ENCODE measurements at regions not wholly inside any gene's neighbourhood (a gene's known extent, or its start where the extent isn't known, plus 50 kb on each side); places are given as distances from the start of the nearest gene placed in this dataset.

DNA sequence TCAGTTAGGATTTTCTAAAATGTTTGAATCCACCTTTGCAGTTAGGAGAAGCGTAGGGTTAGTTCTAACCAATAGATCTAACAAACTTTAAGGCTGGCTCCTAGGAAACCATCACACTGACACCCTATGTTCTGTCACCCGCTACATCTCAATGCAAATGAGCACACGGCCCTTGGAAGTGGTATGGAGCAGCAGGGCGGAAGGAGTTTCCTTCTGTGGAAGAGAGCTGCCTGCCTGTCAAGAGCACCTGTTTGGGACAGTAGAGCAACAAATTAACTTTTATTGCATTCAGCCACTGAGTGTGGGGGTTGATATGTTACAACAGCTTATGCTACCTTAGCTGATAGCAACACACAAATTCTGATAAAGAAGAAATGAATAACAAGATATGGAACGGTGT is 306.9 kb upstream of the RAB6C start:
- DNase-seq, result no peak
- TF ChIP-seq FOXJ3 (CRISPR knock-in tag; IDR thresholded peaks at IDR 0.05) (no peak), EP300 (IDR thresholded peaks at IDR 0.05; ENCODE audit: borderline replicate concordance in 1 of 2, low read depth in 1 of 2, low read length in 1 of 2) (no peak), NRF1 (IDR thresholded peaks at IDR 0.05; ENCODE audit: low read depth, low read length) (no peak), CHD2 (IDR thresholded peaks at IDR 0.05; ENCODE audit: low read length, partially characterized antibody) (no peak), FOXM1 (IDR thresholded peaks at IDR 0.05; ENCODE audit: low read depth) (no peak), SMC3 (IDR thresholded peaks at IDR 0.05; ENCODE audit: low read depth, low read length) (no peak), SIN3A (IDR thresholded peaks at IDR 0.05; ENCODE audit: borderline replicate concordance, low read depth, low read length) (no peak), POLR2AphosphoS5 (IDR thresholded peaks at IDR 0.05; ENCODE audit: low read depth, low read length) (no peak), NFIC (IDR thresholded peaks at IDR 0.05; ENCODE audit: borderline replicate concordance) (no peak), GABPA (IDR thresholded peaks at IDR 0.05; ENCODE audit: low read depth) (no peak), YY1 (IDR thresholded peaks at IDR 0.05; ENCODE audit: low read depth) (no peak), FOSL2 (IDR thresholded peaks at IDR 0.05; ENCODE audit: borderline replicate concordance, low read depth) (no peak)
- TF ChIP-seq, protein P1, sequence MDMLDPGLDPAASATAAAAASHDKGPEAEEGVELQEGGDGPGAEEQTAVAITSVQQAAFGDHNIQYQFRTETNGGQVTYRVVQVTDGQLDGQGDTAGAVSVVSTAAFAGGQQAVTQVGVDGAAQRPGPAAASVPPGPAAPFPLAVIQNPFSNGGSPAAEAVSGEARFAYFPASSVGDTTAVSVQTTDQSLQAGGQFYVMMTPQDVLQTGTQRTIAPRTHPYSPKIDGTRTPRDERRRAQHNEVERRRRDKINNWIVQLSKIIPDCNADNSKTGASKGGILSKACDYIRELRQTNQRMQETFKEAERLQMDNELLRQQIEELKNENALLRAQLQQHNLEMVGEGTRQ (IDR thresholded peaks at IDR 0.05; ENCODE audit: borderline replicate concordance, low read depth, low read length), result no peak
- TF ChIP-seq, protein P2, sequence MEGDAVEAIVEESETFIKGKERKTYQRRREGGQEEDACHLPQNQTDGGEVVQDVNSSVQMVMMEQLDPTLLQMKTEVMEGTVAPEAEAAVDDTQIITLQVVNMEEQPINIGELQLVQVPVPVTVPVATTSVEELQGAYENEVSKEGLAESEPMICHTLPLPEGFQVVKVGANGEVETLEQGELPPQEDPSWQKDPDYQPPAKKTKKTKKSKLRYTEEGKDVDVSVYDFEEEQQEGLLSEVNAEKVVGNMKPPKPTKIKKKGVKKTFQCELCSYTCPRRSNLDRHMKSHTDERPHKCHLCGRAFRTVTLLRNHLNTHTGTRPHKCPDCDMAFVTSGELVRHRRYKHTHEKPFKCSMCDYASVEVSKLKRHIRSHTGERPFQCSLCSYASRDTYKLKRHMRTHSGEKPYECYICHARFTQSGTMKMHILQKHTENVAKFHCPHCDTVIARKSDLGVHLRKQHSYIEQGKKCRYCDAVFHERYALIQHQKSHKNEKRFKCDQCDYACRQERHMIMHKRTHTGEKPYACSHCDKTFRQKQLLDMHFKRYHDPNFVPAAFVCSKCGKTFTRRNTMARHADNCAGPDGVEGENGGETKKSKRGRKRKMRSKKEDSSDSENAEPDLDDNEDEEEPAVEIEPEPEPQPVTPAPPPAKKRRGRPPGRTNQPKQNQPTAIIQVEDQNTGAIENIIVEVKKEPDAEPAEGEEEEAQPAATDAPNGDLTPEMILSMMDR (IDR thresholded peaks at IDR 0.05), result no peak
- ChIA-PET CTCF (interaction anchor here (1.4 kb wide), 1 partner anchor 31 kb away, joined by 3 read pairs; no protein-coding TSS in a partner anchor), POLR2A (no interaction called here)
- Histone ChIP-seq H4K20me1 (ENCODE audit: insufficient read depth) (no peaks in the 10 kb centered on the region), H3K9ac (no peak overlapping the region), H3K4me3 (ENCODE audit: low read depth in 2 of 2, low read length in 1 of 2) (no peak overlapping the region), H3K4me2 (no peak overlapping the region), H3K27me3 (ENCODE audit: insufficient read depth) (no peaks in the 10 kb centered on the region), H3K36me3 (replicated peaks in 1 of 2; ENCODE audit: control insufficient read depth in 1 of 2, insufficient read depth in 2 of 2, low read length in 1 of 2) (no peaks in the 10 kb centered on the region), H3K4me1 (ENCODE audit: control insufficient read depth in 1 of 2, insufficient read depth in 2 of 2, low read depth in 1 of 2, low read length in 1 of 2) (no peaks in the 10 kb centered on the region), H3K27ac (ENCODE audit: low read depth in 2 of 2, low read length in 1 of 2) (no peak overlapping the region), H2AFZ (ENCODE audit: low read depth) (no peak overlapping the region), H3K79me2 (ENCODE audit: insufficient read depth) (no peaks in the 10 kb centered on the region), H3F3A (replicated peaks; ENCODE audit: insufficient read depth) (no peaks in the 10 kb centered on the region), H3K9me2 (no peaks in the 10 kb centered on the region), H3K9me3 (no peaks in the 10 kb centered on the region)
- 42% methylated on average over 5 of the region's 5 CpGs for WGBS (ENCODE audit: low lambda C conversion rate)

DNA sequence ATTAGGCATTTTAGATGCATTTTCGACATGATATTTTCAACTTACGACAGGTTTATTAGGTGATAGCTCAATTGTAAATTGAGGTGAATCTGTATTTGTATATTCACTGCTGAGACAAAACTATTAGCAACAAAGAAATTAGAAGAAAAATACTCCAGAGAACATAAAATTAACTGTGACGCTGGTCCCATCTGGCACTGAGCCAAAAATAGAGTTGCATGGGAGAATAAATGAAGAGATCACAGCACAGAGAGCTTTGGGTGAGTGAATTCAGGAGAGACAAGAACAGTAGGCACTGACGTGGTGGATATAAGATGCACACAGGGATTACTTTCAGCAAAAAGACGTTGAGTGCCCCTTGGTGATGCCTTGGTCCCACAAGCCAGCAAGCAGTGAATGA is 306.2 kb upstream of the RAB6C start:
- no peak overlapping the region for H2AFZ ChIP-seq (ENCODE audit: low read depth)
- H3F3A ChIP-seq (replicated peaks; ENCODE audit: insufficient read depth), result no peaks in the 10 kb centered on the region
- CTCF ChIA-PET, result interaction anchor here (1.4 kb wide), 1 partner anchor 30 kb away, joined by 3 read pairs; no protein-coding TSS in a partner anchor
- no peaks in the 10 kb centered on the region for H3K27me3 ChIP-seq (ENCODE audit: insufficient read depth)
- H3K4me2 ChIP-seq, result no peak overlapping the region
- no peak overlapping the region for H3K4me3 ChIP-seq (ENCODE audit: low read depth in 2 of 2, low read length in 1 of 2)
- H3K4me1 ChIP-seq (ENCODE audit: control insufficient read depth in 1 of 2, insufficient read depth in 2 of 2, low read depth in 1 of 2, low read length in 1 of 2), result no peaks in the 10 kb centered on the region
- no peak overlapping the region for H3K9ac ChIP-seq
- H3K79me2 ChIP-seq (ENCODE audit: insufficient read depth), result no peaks in the 10 kb centered on the region
- H3K9me3 ChIP-seq, result no peaks in the 10 kb centered on the region
- H4K20me1 ChIP-seq (ENCODE audit: insufficient read depth), result no peaks in the 10 kb centered on the region
- TF ChIP-seq, protein P3, sequence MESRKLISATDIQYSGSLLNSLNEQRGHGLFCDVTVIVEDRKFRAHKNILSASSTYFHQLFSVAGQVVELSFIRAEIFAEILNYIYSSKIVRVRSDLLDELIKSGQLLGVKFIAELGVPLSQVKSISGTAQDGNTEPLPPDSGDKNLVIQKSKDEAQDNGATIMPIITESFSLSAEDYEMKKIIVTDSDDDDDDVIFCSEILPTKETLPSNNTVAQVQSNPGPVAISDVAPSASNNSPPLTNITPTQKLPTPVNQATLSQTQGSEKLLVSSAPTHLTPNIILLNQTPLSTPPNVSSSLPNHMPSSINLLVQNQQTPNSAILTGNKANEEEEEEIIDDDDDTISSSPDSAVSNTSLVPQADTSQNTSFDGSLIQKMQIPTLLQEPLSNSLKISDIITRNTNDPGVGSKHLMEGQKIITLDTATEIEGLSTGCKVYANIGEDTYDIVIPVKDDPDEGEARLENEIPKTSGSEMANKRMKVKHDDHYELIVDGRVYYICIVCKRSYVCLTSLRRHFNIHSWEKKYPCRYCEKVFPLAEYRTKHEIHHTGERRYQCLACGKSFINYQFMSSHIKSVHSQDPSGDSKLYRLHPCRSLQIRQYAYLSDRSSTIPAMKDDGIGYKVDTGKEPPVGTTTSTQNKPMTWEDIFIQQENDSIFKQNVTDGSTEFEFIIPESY (IDR thresholded peaks at IDR 0.05; ENCODE audit: borderline replicate concordance, low read depth), result no peak
- TF ChIP-seq EP300 (IDR thresholded peaks at IDR 0.05; ENCODE audit: borderline replicate concordance in 1 of 2, low read depth in 1 of 2, low read length in 1 of 2) (no peak), YY1 (IDR thresholded peaks at IDR 0.05; ENCODE audit: low read depth) (no peak), SIN3A (IDR thresholded peaks at IDR 0.05; ENCODE audit: borderline replicate concordance, low read depth, low read length) (no peak), NRF1 (IDR thresholded peaks at IDR 0.05; ENCODE audit: low read depth, low read length) (no peak)
- 20% methylated on average over 5 of the region's 5 CpGs for WGBS (ENCODE audit: low lambda C conversion rate)
- H3K9me2 ChIP-seq, result no peaks in the 10 kb centered on the region
- H3K27ac ChIP-seq (ENCODE audit: low read depth in 2 of 2, low read length in 1 of 2), result no peak overlapping the region
- POLR2A ChIA-PET, result no interaction called here
- DNase-seq, result no peak
- H3K36me3 ChIP-seq (replicated peaks in 1 of 2; ENCODE audit: control insufficient read depth in 1 of 2, insufficient read depth in 2 of 2, low read length in 1 of 2), result no peaks in the 10 kb centered on the region

All from SK-N-SH (cell line).